ENCODE measurements at regions not wholly inside any gene's neighbourhood (a gene's known extent, or its start where the extent isn't known, plus 50 kb on each side); places are given as distances from the start of the nearest gene placed in this dataset.

GRCh38 chr2:8465560-8465959 is 216.3 kb upstream of the ID2 start:
- TF ChIP-seq ZNF138 (tag by site-specific recombination; IDR thresholded peaks at IDR 0.05; ENCODE audit: borderline replicate concordance) (no peak), CTCF (tag by site-specific recombination; IDR thresholded peaks at IDR 0.05) (no peak), HOXD13 (CRISPR knock-in tag; IDR thresholded peaks at IDR 0.05; ENCODE audit: borderline replicate concordance) (no peak), ZNF585B (tag by site-specific recombination; IDR thresholded peaks at IDR 0.05) (no peak), ZBTB17 (tag by site-specific recombination; IDR thresholded peaks at IDR 0.05) (no peak), PATZ1 (tag by site-specific recombination; IDR thresholded peaks at IDR 0.05) (no peak), ZBTB44 (tag by site-specific recombination; IDR thresholded peaks at IDR 0.05) (no peak), ZNF239 (tag by site-specific recombination; IDR thresholded peaks at IDR 0.05) (no peak)
